ENCODE measurements at regions not wholly inside any gene's neighbourhood (a gene's known extent, or its start where the extent isn't known, plus 50 kb on each side); places are given as distances from the start of the nearest gene placed in this dataset.

DNA sequence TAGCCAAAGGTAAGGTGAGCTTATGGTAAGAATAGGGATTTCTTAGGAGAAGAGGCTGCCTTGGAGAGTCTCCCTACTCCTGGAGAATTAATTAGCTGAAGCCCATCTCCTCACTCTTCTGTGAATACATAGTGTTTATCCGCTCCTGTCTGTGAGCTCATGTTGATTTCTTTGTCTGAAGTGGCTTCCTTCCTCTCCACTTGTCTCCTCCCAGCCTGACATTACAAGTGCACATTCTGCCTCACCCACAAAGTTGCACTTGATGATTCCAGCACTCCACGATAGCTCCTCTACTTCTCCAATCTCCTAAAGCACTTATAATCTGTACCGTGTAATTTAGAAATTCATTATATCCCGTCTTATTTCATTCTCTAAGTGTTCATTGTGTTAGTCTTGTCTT is 287.2 kb downstream of the QKI start:
- TF ChIP-seq, protein P1, sequence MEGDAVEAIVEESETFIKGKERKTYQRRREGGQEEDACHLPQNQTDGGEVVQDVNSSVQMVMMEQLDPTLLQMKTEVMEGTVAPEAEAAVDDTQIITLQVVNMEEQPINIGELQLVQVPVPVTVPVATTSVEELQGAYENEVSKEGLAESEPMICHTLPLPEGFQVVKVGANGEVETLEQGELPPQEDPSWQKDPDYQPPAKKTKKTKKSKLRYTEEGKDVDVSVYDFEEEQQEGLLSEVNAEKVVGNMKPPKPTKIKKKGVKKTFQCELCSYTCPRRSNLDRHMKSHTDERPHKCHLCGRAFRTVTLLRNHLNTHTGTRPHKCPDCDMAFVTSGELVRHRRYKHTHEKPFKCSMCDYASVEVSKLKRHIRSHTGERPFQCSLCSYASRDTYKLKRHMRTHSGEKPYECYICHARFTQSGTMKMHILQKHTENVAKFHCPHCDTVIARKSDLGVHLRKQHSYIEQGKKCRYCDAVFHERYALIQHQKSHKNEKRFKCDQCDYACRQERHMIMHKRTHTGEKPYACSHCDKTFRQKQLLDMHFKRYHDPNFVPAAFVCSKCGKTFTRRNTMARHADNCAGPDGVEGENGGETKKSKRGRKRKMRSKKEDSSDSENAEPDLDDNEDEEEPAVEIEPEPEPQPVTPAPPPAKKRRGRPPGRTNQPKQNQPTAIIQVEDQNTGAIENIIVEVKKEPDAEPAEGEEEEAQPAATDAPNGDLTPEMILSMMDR (IDR thresholded peaks at IDR 0.05; ENCODE audit: poor library complexity, severe bottlenecking) = no peak
- TF ChIP-seq EZH2 (IDR thresholded peaks at IDR 0.05; ENCODE audit: borderline replicate concordance, insufficient read depth, low read length, poor library complexity, severe bottlenecking) = no peak
- TF ChIP-seq, protein P2, sequence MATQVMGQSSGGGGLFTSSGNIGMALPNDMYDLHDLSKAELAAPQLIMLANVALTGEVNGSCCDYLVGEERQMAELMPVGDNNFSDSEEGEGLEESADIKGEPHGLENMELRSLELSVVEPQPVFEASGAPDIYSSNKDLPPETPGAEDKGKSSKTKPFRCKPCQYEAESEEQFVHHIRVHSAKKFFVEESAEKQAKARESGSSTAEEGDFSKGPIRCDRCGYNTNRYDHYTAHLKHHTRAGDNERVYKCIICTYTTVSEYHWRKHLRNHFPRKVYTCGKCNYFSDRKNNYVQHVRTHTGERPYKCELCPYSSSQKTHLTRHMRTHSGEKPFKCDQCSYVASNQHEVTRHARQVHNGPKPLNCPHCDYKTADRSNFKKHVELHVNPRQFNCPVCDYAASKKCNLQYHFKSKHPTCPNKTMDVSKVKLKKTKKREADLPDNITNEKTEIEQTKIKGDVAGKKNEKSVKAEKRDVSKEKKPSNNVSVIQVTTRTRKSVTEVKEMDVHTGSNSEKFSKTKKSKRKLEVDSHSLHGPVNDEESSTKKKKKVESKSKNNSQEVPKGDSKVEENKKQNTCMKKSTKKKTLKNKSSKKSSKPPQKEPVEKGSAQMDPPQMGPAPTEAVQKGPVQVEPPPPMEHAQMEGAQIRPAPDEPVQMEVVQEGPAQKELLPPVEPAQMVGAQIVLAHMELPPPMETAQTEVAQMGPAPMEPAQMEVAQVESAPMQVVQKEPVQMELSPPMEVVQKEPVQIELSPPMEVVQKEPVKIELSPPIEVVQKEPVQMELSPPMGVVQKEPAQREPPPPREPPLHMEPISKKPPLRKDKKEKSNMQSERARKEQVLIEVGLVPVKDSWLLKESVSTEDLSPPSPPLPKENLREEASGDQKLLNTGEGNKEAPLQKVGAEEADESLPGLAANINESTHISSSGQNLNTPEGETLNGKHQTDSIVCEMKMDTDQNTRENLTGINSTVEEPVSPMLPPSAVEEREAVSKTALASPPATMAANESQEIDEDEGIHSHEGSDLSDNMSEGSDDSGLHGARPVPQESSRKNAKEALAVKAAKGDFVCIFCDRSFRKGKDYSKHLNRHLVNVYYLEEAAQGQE (IDR thresholded peaks at IDR 0.05; ENCODE audit: borderline replicate concordance) = no peak

All from neural cell (in vitro differentiated cells).